Sciatic nerve (tissue), 2 donors: ENCODE measurements at regions not wholly inside any gene's neighbourhood (a gene's known extent, or its start where the extent isn't known, plus 50 kb on each side); places are given as distances from the start of the nearest gene placed in this dataset.
"Not testable (repeated sequence)": the region's sequence is repeated elsewhere in the genome, so short reads cannot be mapped to it uniquely, and the experiment has no call there.

ENCODE experiments used
- ATAC-seq: fragments of 200-7000 bp; cut with Tn5 transposase; one replicate; pipeline ENCODE4 v1.9.1; 2020; ENCODE audit warnings: mild to moderate bottlenecking, moderate library complexity
- DNase-seq: peaks from one replicate; pipeline ENCODE4 v3.0.0-alpha.2; 2020; ENCODE audit warnings: low spot score
- intact Hi-C: fragments of 100-400 bp; cut with DNase I; formaldehyde crosslinking; loops from one replicate; pipeline ENCODE4 v1.14.2; 2022
- donor health status: DM: no; HTN: no; CAD: no.
- donor health status: DM: no; HTN: no; CAD: no.

DNA sequence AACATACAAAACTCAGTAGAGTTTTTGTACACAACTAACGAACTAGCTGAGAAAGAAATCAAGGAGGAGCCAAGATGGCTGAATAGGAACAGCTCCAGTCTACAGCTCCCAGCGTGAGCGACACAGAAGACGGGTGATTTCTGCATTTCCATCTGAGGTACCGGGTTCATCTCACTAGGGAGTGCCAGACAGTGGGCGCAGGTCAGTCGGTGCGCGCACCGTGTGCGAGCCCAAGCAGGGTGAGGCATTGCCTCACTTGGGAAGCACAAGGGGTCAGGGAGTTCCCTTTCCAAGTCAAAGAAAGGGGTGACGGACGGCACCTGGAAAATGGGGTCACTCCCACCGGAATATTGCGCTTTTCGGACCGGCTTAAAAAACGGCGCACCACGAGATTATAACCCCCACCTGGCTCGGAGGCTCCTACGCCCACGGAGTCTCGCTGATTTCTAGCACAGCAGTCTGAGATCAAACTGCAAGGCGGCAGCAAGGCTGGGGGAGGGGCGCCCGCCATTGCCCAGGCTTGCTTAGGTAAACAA lies 200.3 kb downstream of the NKX6-1 start:
- DNase-seq, intact Hi-C loops, ATAC-seq: not testable (repeated sequence)

DNA sequence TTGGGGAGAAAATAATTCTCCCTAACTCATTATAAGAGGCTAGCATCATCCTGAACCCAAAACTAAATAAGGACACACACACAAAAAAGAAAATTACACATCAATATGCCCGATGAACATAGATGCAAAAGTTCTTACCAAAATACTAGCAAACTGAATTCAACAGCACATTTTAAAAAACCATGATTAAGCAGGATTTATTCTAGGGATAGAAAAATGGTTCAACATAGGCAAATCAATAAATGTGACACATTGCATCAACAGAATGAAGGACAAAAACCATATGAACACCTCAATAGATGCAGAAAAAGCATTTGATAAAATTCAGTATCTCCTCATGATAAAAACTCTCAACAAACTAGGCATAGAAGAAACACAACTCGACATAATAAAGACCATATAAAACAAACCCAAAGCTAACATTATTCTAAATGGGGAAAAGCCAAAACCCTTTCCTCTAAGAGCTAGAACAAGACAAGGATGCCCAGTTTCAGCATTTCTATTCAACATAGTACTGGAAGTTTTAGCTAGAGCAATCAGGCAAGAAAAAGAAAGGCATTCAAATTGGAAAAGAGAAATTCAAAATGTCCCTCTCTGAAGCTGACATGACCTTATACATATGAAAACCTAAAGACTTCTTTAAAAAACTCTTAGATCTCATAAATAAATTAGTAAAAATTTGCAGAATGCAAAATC lies 200.9 kb downstream of the NKX6-1 start:
- intact Hi-C loops, result no loop called here
- no peak for ATAC-seq
- no peak for DNase-seq

DNA sequence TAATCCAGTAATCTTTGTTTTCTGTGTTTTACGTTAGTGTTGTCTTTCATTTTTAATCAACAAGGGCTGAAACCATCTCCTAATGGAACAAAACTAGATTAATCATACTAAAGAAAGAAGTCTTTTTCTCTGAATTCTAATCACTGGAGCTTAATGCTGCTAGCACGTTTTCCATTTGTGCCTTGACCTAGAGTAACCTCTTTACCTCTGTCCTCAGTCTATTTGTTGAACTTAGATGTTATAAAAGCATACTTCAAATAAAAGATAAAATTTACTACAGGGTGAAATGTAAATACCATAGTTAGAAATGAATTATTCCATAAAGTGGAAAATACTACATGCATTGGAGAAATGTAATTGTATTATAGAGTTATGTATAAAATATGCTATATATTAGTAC lies 207.1 kb downstream of the NKX6-1 start:
- DNase-seq (no peak), ATAC-seq (no peak)
- intact Hi-C loops, result no loop called here

DNA sequence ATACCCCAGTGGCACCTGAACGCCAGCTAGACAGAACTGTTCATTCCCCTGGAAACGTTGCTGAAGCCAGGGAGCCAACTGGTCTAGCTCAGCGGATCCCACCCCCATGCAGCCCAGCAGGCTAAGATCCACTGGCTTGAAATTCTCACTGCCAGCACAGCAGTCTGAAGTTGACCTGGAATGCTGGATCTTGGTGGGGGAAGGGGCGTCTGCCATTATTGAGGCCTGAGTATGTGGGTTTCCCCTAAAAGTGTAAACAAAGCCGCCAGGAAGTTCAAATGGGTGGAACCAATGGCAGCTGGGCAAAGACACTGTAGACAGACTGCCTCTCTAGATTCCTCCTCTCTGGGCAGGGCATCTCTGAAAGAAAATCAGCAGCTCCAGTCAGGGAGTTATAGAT lies 213.0 kb downstream of the NKX6-1 start:
- no peak for ATAC-seq
- no peak for DNase-seq
- intact Hi-C loops, result no loop called here

DNA sequence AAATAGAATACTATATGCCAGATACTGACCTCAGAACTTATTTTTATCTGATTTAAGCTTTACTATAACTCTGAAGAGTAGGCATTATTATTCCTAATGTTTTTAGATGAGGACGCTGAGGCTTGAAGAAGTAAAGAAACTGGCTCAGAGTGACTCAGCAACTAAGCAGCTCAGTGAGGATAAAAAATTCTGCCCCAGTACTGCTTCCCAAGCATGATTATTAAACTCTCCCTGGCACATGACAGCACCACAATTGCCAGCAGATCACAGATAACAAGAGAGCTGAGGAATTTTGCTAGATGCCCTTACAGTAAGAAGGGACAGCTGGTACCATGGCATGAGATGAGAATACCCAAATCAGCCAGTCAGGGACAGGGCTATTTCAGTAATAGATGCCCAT lies 219.4 kb downstream of the NKX6-1 start:
- DNase-seq (no peak), ATAC-seq (no peak)
- intact Hi-C loops, result no loop called here

DNA sequence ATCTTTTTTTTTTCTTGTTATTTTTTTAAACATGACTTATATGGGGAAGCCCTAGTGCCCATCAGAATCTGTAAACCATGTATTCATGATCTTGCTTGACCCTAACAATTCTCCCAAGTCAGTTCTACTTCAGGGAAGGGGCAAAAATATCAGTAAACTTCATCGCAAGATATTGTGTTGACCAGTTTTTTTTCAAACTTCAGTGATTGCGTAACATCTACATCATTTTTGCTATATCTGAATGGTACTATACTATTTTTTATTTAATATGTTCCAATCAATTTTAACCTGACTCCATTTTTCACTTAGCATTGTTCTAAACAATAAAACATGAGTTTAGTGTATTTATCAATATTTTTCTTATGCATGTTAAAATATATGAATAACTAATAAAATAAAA lies 221.2 kb downstream of the NKX6-1 start:
- no peak for ATAC-seq
- intact Hi-C loops, result no loop called here

DNA sequence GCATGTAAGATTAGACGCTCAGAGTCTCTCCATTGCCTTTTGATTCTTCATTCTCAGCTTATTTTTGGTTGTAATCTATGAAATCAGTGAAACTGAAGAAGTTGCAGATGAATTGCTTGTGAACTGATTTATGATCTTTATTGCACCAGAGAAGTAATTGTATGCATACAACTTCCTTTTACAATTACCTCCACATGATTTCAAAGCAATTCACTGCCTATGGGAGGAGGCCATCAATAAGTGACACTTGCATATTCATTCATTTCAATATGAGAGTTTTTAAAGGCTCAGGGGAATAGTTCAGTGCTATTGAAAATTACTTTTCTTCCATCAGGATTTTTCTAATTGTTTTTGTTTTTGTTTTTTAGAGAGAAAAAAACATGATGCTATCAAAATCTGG lies 222.3 kb downstream of the NKX6-1 start:
- ATAC-seq, result no peak
- intact Hi-C loops, result no loop called here

More for the DNA sequence above, 221.2 kb downstream of the NKX6-1 start:
- no peak for DNase-seq

DNA sequence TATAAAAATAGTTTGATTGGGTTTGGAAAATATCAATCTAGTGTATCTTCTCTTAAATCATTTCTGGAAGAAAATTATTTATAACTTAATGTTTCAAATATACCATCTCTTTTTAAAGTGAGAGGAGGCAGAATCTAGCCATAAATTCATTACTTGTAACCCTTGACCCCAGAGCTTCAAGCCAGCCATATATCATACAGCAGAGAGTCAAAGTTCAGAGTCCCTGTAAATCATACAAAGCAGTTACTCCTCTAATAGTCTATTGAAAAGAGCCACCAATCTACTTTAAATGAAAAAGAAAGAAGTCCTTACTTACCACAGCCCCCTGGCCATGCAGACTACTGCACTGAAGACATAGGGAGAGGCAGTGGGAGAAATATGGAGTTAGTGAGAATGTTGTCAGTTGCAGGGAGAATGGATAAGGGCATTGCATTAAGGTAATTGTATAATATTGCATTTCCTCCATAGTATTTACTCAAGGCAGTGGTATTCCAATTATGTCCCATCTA lies 229.5 kb downstream of the NKX6-1 start:
- no peak for ATAC-seq
- intact Hi-C loops, result no loop called here
- no peak for DNase-seq

More for the DNA sequence above, 222.3 kb downstream of the NKX6-1 start:
- no peak for DNase-seq

DNA sequence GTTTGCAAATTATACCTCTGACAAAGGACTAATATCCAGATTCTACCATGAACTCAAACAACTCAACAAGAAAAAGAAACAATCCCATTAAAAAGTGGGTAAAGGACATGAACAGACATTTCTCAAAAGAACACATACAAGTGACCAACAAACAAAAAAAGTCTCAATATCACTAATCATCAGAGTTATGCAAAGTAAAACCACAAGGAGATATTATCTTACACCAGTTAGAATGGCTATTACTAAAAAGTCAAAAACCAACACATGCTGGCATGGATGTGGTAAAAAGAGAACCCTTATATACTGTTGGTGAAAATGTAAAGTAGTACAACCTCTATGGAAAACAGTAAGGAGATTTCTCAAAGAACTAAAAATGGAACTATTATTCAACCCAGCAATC lies 234.4 kb downstream of the NKX6-1 start:
- ATAC-seq, result no peak
- intact Hi-C loops, result no loop called here
- DNase-seq, result no peak

DNA sequence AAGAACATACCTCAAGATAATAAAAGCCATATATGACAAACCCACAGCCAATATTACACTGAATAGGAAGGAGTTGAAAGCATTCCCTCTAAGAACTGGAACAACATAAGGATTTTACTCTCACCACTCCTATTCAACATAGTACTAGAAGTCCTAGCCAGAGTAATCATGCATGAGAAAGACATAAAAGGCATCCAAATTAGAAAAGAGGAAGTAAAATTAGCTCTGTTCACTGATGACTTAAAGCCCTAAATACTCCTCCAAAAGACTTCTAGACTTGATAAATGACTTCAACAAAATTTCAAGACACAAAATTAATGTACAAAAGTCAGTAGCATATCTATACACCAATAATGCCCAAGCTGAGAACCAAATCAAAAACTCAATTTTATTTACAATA lies 235.7 kb downstream of the NKX6-1 start:
- intact Hi-C loops, result no loop called here
- DNase-seq (no peak), ATAC-seq (no peak)

DNA sequence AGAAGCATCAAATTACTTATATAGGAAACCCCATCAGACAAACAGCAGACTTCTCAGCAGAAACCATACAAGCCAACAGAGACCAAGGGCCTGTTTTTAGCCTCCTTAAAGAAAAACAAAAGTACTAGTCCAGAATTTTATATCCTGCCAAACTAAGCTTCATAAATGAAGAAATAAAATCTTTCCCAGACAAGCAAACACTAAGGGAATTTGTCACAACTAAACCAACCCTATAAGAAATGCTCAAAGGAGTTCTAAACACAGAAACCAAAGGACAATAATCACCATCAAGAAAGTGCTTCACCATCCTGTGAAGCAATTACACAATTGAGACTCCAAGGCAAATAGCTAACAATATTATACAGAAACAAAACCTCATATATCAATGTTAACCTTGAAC lies 238.6 kb downstream of the NKX6-1 start:
- intact Hi-C loops, result no loop called here
- DNase-seq, result no peak
- no peak for ATAC-seq

DNA sequence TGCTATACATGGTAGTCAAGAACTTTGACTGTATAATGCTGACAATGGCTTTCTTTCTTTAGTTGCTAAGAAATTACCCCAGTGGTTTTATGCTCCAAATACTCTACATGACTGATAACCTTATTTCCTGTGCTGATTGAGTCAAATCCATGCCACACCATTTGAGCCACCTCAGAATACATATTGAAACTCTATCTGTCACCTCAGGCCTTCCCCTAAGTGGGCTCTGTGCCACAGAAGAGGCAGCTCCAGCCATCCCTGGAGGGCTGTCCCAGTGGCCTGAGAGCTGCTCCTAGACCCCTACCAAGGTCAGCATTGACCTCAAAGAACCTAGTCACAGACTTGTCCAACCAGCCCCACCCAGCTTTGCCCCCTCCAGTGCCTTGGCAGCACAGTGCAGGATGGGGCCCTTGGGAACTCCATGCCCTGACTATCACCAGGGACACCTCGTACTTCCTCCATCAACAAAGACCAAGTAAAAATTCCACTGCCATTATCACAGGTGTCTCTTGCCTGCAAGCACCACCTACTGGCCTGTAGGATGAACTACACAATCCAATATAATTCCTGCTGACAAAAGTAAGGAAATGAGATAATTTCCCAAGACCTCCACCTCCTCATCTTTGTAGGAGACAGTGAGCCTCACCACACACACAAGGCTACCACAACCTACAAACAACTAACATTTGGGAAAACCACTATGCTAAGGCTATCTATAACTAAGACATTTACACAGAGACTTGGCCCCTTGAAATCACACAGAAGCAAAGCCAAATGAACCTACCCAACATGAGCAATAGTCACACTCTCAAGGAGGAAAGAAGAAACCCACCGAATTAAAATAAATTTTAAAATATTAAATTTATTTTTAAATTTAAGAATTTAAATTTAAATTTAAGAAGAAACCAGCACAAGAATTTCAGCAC lies 239.9 kb downstream of the NKX6-1 start:
- no peak for ATAC-seq
- intact Hi-C loops, result no loop called here
- no peak for DNase-seq

DNA sequence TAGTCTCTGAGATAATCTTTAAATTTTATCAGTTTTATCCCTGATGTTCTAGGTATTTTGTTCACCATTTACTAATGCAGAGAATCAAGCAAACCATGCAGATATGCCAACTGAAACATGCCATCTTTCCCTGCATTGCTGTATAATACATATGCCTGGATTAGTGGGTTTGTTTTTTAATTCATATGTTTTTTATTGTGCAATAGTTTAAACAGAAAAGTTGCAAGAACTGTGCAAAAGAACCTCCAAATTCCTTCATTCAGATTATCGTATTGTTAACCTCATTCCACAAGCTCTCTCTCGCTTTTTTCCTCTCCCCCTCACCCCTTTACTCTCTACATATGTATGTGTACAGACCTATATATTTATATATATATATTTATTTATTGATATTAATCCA lies 244.6 kb downstream of the NKX6-1 start:
- ATAC-seq, result no peak
- intact Hi-C loops, result no loop called here
- DNase-seq, result no peak

DNA sequence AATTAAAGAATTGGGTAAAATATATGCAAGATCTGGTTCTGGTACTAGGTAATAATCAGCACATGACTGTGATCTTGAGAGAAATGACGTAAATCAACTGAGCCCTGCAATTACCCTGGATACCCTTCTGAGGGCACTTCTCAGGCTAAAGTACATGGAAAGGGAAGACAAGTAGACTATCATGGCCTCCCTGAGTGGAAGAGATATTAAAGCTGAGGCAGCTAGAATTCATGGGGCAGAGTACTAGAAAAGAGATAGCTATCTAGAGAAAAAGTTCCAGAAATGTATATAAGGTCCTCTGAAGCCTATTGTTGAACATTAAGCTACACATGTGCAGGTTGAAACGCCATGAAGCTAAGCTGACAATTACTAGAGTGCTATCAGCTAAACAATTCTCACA lies 249.6 kb downstream of the NKX6-1 start:
- intact Hi-C loops, result no loop called here
- ATAC-seq, result no peak
- no peak for DNase-seq

DNA sequence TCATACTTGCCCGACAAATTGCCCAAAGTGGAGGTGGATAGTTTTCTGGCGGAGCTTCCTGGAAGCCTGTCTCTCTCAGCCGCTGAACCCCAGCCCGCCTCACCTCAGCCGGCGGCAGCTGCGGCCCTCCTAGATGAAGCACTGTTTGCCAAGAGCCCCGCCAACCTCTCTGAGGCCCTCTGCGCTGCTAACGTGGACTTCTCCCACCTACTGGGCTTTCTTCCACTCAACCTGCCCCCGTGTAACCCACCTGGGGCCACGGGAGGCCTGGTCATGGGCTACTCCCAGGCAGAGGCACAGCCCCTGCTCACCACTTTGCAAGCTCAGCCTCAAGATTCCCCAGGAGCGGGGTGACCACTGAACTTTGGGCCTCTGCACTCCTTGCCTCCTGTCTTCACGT lies 254.1 kb downstream of the NKX6-1 start:
- DNase-seq, intact Hi-C loops: not testable (repeated sequence)
- ATAC-seq, result peak; percentile 18

DNA sequence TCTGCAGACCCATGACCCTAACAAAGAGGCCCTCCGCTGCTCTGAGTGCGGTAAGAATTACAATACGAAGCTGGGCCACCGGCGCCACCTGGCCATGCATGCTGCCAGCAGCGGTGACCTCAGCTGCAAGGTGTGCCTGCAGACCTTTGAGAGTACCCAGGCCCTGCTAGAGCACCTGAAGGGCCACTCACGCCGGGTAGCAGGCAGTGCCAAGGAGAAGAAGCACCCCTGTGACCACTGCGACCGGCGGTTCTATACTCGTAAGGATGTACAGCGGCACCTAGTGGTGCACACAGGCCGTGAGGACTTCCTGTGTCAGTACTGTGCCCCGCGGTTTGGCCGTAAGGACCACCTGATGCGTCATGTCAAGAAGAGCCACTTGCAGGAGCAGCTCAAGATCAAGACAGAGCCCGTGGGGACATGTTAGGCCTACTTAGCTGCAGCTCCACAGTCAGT lies 254.7 kb downstream of the NKX6-1 start:
- ATAC-seq, DNase-seq, intact Hi-C loops: not testable (repeated sequence)

DNA sequence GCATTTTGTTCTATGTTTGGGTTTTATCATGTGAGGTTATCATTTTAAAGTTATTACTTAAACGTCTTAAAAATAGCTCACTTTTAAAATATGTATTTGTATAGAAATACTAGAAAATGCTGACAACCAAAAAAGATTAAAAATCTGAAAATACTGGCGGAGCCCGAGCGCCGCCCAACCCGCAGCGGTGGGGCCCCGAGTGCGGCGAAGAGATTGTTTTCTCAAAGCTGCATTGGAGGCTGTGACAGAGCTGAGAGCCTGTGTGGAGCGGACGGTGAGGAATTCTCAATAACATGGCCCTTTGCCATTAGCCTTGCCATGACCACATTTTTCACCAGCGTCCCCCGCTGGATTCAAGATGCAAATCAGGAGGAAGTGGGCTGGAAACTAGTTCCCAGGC lies 255.4 kb downstream of the NKX6-1 start:
- intact Hi-C loops, result no loop called here
- ATAC-seq (no peak), DNase-seq (no peak)

DNA sequence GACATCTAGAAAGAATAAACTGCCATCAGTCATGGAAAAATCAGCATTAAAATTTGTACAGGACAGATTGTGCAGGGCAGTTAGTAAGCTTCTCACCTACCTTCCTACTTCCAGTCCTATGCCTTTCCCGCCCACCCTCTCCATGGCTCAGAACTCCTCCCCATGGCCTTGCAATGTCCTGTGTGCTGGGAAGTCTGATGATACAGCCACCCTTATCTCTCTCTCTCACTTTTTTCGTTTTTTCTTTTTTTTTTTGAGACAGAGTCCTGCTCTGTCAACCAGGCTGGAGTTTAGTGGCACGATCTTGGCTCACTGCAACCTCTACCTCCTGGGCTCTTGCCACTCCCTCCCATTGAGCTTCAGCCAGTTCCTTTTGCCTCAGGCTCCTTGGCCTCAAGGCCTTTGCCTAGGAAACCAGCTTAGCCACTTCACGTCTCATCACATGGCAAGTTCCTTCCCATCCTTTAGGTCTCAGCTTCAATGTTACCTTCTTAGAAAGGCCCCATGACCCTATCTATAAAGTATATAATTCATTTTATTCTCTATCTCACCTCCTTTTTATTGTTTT lies 259.7 kb downstream of the NKX6-1 start:
- DNase-seq (no peak), ATAC-seq (no peak)
- intact Hi-C loops, result no loop called here

DNA sequence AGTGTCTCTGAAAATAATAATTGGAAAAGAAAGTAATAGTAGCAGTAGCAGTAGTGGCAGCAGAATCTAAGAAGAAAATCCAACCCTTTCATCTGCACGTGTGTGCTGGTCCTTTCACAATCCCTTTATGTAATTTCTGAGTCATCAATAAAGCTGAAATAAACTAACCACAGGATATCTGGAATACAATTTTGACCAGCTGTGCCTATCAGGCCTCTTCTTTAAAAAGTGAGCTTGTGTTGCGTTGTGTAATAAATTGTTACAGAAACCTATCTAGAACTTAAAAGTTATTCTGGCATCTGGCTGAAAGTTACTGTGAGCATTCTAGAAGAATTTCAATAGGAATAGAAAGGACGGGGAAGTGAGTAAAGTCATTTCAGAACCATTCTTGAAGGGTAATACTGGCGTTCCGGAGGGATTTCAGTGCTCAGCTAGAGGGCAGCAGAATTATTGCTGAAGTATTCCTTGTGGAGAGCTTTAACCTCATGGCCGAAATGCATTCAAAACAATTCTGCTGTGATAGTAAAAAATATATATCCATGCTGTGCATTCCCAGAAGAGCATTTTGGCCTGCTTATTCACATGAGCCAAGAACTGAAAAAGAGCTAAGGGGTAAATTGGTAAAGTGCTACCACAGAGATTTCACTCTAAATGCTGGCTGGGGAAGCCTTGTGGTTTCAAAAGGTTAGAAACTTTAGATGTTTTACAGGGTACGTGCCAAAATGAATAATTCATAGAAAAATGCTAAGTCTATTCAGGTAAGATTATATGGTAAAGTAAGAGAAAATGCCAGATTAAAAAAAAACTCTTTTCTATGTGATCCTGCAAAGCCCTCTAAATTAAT lies 260.6 kb downstream of the NKX6-1 start:
- ATAC-seq (peak; percentile 87), DNase-seq (no peak)
- intact Hi-C loops, result no loop called here
